ENCODE measurements at regions not wholly inside any gene's neighbourhood (a gene's known extent, or its start where the extent isn't known, plus 50 kb on each side); places are given as distances from the start of the nearest gene placed in this dataset.
"Not testable (repeated sequence)": the region's sequence is repeated elsewhere in the genome, so short reads cannot be mapped to it uniquely, and the experiment has no call there.

DNA sequence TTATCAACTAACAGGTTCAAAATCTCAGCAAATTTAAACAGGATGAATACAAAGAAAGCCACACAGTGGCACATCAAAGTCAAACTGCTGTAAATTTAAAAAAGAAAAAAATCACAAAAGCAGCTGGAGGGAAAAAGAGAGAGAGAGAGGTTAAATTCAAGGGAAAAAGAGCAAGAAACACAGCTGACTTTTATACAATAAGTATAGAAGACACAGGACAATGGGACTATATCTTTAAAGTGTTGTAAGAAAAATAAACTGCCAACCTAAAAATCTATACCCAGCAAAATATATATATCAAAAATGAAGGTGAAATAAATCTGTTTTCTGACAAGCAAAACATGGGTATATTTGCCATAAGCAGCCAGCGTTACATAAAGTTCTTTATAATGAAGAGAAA lies 261.5 kb downstream of the TLE1 start:
- Histone ChIP-seq H3K4me3 (ENCODE audit: low read depth, low read length) (no peak overlapping the region), H3K36me3 (ENCODE audit: control insufficient read depth, insufficient read depth, low read length) (no peaks in the 10 kb centered on the region), H3K27me3 (ENCODE audit: control insufficient read depth, insufficient read depth, low read length) (no peaks in the 10 kb centered on the region), H3K27ac (ENCODE audit: low read depth, low read length) (no peak overlapping the region), H3K9ac (ENCODE audit: low read depth, low read length) (no peak overlapping the region), H3K4me1 (ENCODE audit: control insufficient read depth, insufficient read depth, low read length) (no peaks in the 10 kb centered on the region), H3K9me3 (ENCODE audit: control insufficient read depth, insufficient read depth, low read length) (peaks cover 34% of the 10 kb centered on the region)

DNA sequence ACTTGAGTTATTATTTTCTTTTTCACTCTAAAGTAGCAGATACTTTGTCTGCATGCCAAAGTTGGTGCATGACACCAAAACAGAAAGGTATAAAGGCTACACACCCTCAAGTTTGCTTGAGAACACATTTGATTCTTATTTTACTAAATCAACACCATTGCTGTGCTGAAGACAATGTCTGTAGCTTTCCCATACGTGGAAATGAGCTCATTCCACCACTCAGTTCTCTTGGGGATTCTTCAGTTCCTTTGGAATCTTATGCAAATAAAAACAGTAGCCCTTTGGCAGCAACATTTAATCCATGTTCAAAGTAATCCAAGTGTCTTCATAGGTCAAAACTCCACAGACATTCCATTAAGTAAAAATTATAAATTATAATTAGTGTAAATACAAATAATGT lies 264.9 kb downstream of the TLE1 start:
- H3K4me3 ChIP-seq (ENCODE audit: low read depth, low read length): no peak overlapping the region
- no peak overlapping the region for H3K27ac ChIP-seq (ENCODE audit: low read depth, low read length)
- no peak overlapping the region for H3K9ac ChIP-seq (ENCODE audit: low read depth, low read length)
- H3K9me3 ChIP-seq (ENCODE audit: control insufficient read depth, insufficient read depth, low read length): peaks cover 22% of the 10 kb centered on the region
- no peaks in the 10 kb centered on the region for H3K36me3 ChIP-seq (ENCODE audit: control insufficient read depth, insufficient read depth, low read length)
- H3K27me3 ChIP-seq (ENCODE audit: control insufficient read depth, insufficient read depth, low read length): no peaks in the 10 kb centered on the region
- H3K4me1 ChIP-seq (ENCODE audit: control insufficient read depth, insufficient read depth, low read length): no peaks in the 10 kb centered on the region

- no peaks in the 10 kb centered on the region for H3K27me3 ChIP-seq (ENCODE audit: control insufficient read depth, insufficient read depth, low read length)
- no peak overlapping the region for H3K27ac ChIP-seq (ENCODE audit: low read depth, low read length)
- H3K9me3 ChIP-seq (ENCODE audit: control insufficient read depth, insufficient read depth, low read length): peaks cover 22% of the 10 kb centered on the region
- no peaks in the 10 kb centered on the region for H3K36me3 ChIP-seq (ENCODE audit: control insufficient read depth, insufficient read depth, low read length)
- H3K4me1 ChIP-seq (ENCODE audit: control insufficient read depth, insufficient read depth, low read length): no peaks in the 10 kb centered on the region
- no peak overlapping the region for H3K4me3 ChIP-seq (ENCODE audit: low read depth, low read length)
- no peak overlapping the region for H3K9ac ChIP-seq (ENCODE audit: low read depth, low read length)
These were observed 265.6 kb downstream of the TLE1 start for GRCh38 chr9:81423589-81424326.

DNA sequence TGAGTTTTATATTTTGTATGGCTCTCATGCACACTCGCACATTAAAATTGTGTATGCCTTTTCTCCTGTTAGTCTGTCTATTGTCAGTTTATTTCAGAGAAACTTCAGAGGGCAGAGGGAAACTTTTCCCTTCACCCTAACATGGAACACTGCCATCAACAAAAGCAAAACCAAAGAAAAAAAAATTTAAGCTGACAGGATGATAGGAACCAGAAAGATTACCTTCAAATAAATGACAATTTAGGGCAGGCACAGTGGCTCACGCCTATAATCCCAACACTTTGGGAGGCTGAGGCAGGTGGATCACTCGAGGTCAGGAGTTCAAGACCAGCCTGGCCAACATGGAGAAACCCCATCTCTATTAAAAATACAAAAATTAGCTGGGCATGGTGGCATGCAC lies 268.3 kb downstream of the TLE1 start:
- H3K9me3 ChIP-seq (ENCODE audit: control insufficient read depth, insufficient read depth, low read length); H3K4me3 ChIP-seq (ENCODE audit: low read depth, low read length); H3K27me3 ChIP-seq (ENCODE audit: control insufficient read depth, insufficient read depth, low read length); H3K4me1 ChIP-seq (ENCODE audit: control insufficient read depth, insufficient read depth, low read length); H3K27ac ChIP-seq (ENCODE audit: low read depth, low read length); H3K9ac ChIP-seq (ENCODE audit: low read depth, low read length); H3K36me3 ChIP-seq (ENCODE audit: control insufficient read depth, insufficient read depth, low read length): not testable (repeated sequence)

- Histone ChIP-seq H3K9ac (ENCODE audit: low read depth, low read length) (no peak overlapping the region), H3K27me3 (ENCODE audit: control insufficient read depth, insufficient read depth, low read length) (no peaks in the 10 kb centered on the region), H3K9me3 (ENCODE audit: control insufficient read depth, insufficient read depth, low read length) (no peaks in the 10 kb centered on the region), H3K4me1 (ENCODE audit: control insufficient read depth, insufficient read depth, low read length) (no peaks in the 10 kb centered on the region), H3K36me3 (ENCODE audit: control insufficient read depth, insufficient read depth, low read length) (no peaks in the 10 kb centered on the region), H3K27ac (ENCODE audit: low read depth, low read length) (no peak overlapping the region), H3K4me3 (ENCODE audit: low read depth, low read length) (no peak overlapping the region)
These were observed 269.3 kb downstream of the TLE1 start for GRCh38 chr9:81420024-81420423.

GRCh38 chr9:81417941-81418340 lies 271.4 kb downstream of the TLE1 start:
- no peaks in the 10 kb centered on the region for H3K36me3 ChIP-seq (ENCODE audit: control insufficient read depth, insufficient read depth, low read length)
- no peak overlapping the region for H3K9ac ChIP-seq (ENCODE audit: low read depth, low read length)
- H3K9me3 ChIP-seq (ENCODE audit: control insufficient read depth, insufficient read depth, low read length): no peaks in the 10 kb centered on the region
- H3K4me3 ChIP-seq (ENCODE audit: low read depth, low read length): no peak overlapping the region
- no peaks in the 10 kb centered on the region for H3K27me3 ChIP-seq (ENCODE audit: control insufficient read depth, insufficient read depth, low read length)
- no peak overlapping the region for H3K27ac ChIP-seq (ENCODE audit: low read depth, low read length)
- no peaks in the 10 kb centered on the region for H3K4me1 ChIP-seq (ENCODE audit: control insufficient read depth, insufficient read depth, low read length)

GRCh38 chr9:81417299-81417675 lies 272.1 kb downstream of the TLE1 start:
- no peak overlapping the region for H3K4me3 ChIP-seq (ENCODE audit: low read depth, low read length)
- H3K27me3 ChIP-seq (ENCODE audit: control insufficient read depth, insufficient read depth, low read length): no peaks in the 10 kb centered on the region
- H3K9me3 ChIP-seq (ENCODE audit: control insufficient read depth, insufficient read depth, low read length): no peaks in the 10 kb centered on the region
- no peak overlapping the region for H3K27ac ChIP-seq (ENCODE audit: low read depth, low read length)
- H3K36me3 ChIP-seq (ENCODE audit: control insufficient read depth, insufficient read depth, low read length): no peaks in the 10 kb centered on the region
- no peak overlapping the region for H3K9ac ChIP-seq (ENCODE audit: low read depth, low read length)
- no peaks in the 10 kb centered on the region for H3K4me1 ChIP-seq (ENCODE audit: control insufficient read depth, insufficient read depth, low read length)

DNA sequence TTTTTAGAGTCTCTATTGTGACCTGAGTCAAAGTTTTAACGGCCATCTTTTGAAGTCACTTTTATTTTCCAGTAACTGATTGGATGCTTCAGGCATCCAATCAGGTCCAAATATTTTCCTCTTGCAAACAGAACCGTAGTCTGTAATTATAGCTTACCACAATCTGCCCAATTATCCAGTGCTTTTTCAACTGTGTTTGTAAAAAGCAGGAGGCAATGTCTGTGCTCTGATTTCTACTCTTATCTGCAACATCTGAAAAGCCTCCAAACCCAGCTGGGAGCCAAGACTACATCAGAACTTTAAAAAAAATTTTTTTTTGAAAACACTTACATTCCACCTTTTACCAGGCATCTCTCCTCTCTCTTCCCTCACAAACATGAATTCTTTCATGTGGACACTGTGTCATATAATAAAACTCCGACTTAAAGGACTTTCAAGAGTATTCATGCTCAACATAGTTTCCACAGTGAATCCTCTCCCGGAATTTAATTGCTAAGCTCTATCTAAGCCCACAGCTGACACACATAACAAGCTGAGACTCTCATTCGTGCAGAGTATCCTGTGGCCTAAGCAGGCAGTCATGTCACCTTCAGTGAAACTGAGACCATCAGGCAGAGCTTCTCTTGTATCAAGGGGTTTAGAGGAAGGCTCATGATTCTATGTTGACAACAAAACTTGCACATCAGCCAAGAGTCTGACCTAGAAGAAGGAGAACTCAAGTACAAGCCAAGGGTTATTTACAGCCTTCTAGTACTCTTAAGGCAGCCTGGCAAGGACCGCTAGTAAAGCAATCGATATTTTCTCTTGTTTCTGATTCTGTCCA lies 272.7 kb downstream of the TLE1 start:
- Histone ChIP-seq H3K27me3 (ENCODE audit: control insufficient read depth, insufficient read depth, low read length) (no peaks in the 10 kb centered on the region), H3K27ac (ENCODE audit: low read depth, low read length) (no peak overlapping the region), H3K4me1 (ENCODE audit: control insufficient read depth, insufficient read depth, low read length) (no peaks in the 10 kb centered on the region), H3K9me3 (ENCODE audit: control insufficient read depth, insufficient read depth, low read length) (no peaks in the 10 kb centered on the region), H3K4me3 (ENCODE audit: low read depth, low read length) (no peak overlapping the region), H3K36me3 (ENCODE audit: control insufficient read depth, insufficient read depth, low read length) (no peaks in the 10 kb centered on the region), H3K9ac (ENCODE audit: low read depth, low read length) (no peak overlapping the region)

GRCh38 chr9:81414836-81415235 lies 274.5 kb downstream of the TLE1 start:
- Histone ChIP-seq H3K27ac (ENCODE audit: low read depth, low read length) (no peak overlapping the region), H3K9me3 (ENCODE audit: control insufficient read depth, insufficient read depth, low read length) (no peaks in the 10 kb centered on the region), H3K27me3 (ENCODE audit: control insufficient read depth, insufficient read depth, low read length) (no peaks in the 10 kb centered on the region), H3K4me1 (ENCODE audit: control insufficient read depth, insufficient read depth, low read length) (no peaks in the 10 kb centered on the region), H3K4me3 (ENCODE audit: low read depth, low read length) (no peak overlapping the region), H3K9ac (ENCODE audit: low read depth, low read length) (no peak overlapping the region), H3K36me3 (ENCODE audit: control insufficient read depth, insufficient read depth, low read length) (no peaks in the 10 kb centered on the region)

DNA sequence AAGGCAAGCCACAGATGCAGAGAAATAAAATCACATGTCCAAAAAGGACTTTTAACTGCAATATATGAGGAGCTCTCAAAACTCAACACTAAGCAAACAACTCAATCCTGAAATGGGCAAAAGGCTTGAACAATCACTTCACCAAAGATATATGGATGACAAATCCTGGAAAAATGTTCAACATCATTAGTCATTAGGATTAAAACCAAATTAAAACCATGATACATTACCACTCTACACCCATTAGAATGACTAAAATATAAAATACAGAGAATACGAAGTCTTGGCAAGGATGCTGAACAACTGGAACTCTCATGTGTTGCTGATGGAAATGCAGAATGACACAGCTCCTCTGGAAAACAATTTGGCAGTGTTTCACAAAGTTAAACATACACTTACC lies 277.4 kb downstream of the TLE1 start:
- Histone ChIP-seq H3K4me1 (ENCODE audit: control insufficient read depth, insufficient read depth, low read length) (no peaks in the 10 kb centered on the region), H3K36me3 (ENCODE audit: control insufficient read depth, insufficient read depth, low read length) (no peaks in the 10 kb centered on the region), H3K9ac (ENCODE audit: low read depth, low read length) (no peak overlapping the region), H3K27me3 (ENCODE audit: control insufficient read depth, insufficient read depth, low read length) (no peaks in the 10 kb centered on the region), H3K27ac (ENCODE audit: low read depth, low read length) (no peak overlapping the region), H3K9me3 (ENCODE audit: control insufficient read depth, insufficient read depth, low read length) (no peaks in the 10 kb centered on the region), H3K4me3 (ENCODE audit: low read depth, low read length) (no peak overlapping the region)

DNA sequence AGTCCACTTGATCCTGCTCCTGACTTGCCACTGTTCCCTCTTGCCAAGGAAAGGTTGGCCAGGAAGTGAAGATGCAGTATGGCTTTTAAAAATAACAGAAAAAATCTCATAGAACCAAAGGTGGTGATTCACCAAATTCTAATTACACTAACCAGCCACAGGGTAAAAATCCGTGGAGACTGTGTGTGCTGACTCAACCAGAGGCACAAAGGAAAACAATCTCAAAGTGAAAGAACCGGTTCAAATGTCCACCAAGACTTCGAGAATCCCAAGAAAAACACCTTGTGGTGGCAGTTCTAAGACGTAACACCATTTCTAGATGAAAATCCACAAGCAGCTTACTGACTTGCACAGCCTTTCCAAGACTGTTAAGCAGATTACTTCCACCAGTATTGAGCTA lies 279.1 kb downstream of the TLE1 start:
- Histone ChIP-seq H3K36me3 (ENCODE audit: control insufficient read depth, insufficient read depth, low read length) (no peaks in the 10 kb centered on the region), H3K9me3 (ENCODE audit: control insufficient read depth, insufficient read depth, low read length) (no peaks in the 10 kb centered on the region), H3K9ac (ENCODE audit: low read depth, low read length) (no peak overlapping the region), H3K4me1 (ENCODE audit: control insufficient read depth, insufficient read depth, low read length) (no peaks in the 10 kb centered on the region), H3K27me3 (ENCODE audit: control insufficient read depth, insufficient read depth, low read length) (no peaks in the 10 kb centered on the region), H3K27ac (ENCODE audit: low read depth, low read length) (no peak overlapping the region), H3K4me3 (ENCODE audit: low read depth, low read length) (no peak overlapping the region)
